ENCODE measurements at regions not wholly inside any gene's neighbourhood (a gene's known extent, or its start where the extent isn't known, plus 50 kb on each side); places are given as distances from the start of the nearest gene placed in this dataset.

- no peak for DNase-seq (ENCODE audit: low spot score)
These were observed 123.3 kb downstream of the NCOR2 start for GRCh38 chr12:124443931-124444712.

- DNase-seq (ENCODE audit: low spot score): no peak
These were observed 124.5 kb downstream of the NCOR2 start for GRCh38 chr12:124442772-124443445.

- DNase-seq (ENCODE audit: low spot score): no peak
These were observed 125.1 kb downstream of the NCOR2 start for GRCh38 chr12:124442281-124442680.

GRCh38 chr12:124441443-124442194 lies 125.8 kb downstream of the NCOR2 start:
- DNase-seq (ENCODE audit: low spot score): peak; percentile 92

- DNase-seq (ENCODE audit: low spot score): no peak
These were observed 126.5 kb downstream of the NCOR2 start for GRCh38 chr12:124440841-124441381.

- no peak for DNase-seq (ENCODE audit: low spot score)
These were observed 127.3 kb downstream of the NCOR2 start for GRCh38 chr12:124440031-124440626.

GRCh38 chr12:124438437-124439056 lies 128.9 kb downstream of the NCOR2 start:
- no peak for DNase-seq (ENCODE audit: low spot score)

GRCh38 chr12:124437617-124438436 lies 129.6 kb downstream of the NCOR2 start:
- no peak for DNase-seq (ENCODE audit: low spot score)

- no peak for DNase-seq (ENCODE audit: low spot score)
These were observed 130.3 kb downstream of the NCOR2 start for GRCh38 chr12:124437121-124437520.

GRCh38 chr12:124436366-124436765 lies 131.0 kb downstream of the NCOR2 start:
- peak; percentile 54 for DNase-seq (ENCODE audit: low spot score)

- no peak for DNase-seq (ENCODE audit: low spot score)
These were observed 131.5 kb downstream of the NCOR2 start for GRCh38 chr12:124435806-124436345.

- no peak for DNase-seq (ENCODE audit: low spot score)
These were observed 132.2 kb downstream of the NCOR2 start for GRCh38 chr12:124434951-124435805.

- DNase-seq (ENCODE audit: low spot score): no peak
These were observed 133.1 kb downstream of the NCOR2 start for GRCh38 chr12:124434354-124434753.

GRCh38 chr12:124433879-124434278 lies 133.5 kb downstream of the NCOR2 start:
- DNase-seq (ENCODE audit: low spot score): no peak

- no peak for DNase-seq (ENCODE audit: low spot score)
These were observed 134.1 kb downstream of the NCOR2 start for GRCh38 chr12:124433147-124433874.

GRCh38 chr12:124432376-124432775 lies 135.0 kb downstream of the NCOR2 start:
- DNase-seq (ENCODE audit: low spot score): no peak

- no peak for DNase-seq (ENCODE audit: low spot score)
These were observed 135.4 kb downstream of the NCOR2 start for GRCh38 chr12:124431971-124432370.

GRCh38 chr12:124430491-124430890 lies 135.6 kb downstream of the RFLNA start:
- DNase-seq (ENCODE audit: low spot score): no peak

GRCh38 chr12:124429535-124429934 lies 134.6 kb downstream of the RFLNA start:
- no peak for DNase-seq (ENCODE audit: low spot score)

All from AG20443 (cell line).